Effector memory CD4-positive, alpha-beta T cell (primary cell): ENCODE measurements at regions not wholly inside any gene's neighbourhood (a gene's known extent, or its start where the extent isn't known, plus 50 kb on each side); places are given as distances from the start of the nearest gene placed in this dataset.

Experiments
- DNase-seq, 3 donors: peaks; one replicate each; pipeline ENCODE4 v3.0.0-alpha.2; 2020
- H3K27ac ChIP-seq: 2 replicates; pipeline ENCODE4 v1.7.0; 2013; ENCODE audit warnings: mild to moderate bottlenecking, low read length, moderate library complexity; ENCODE audit not compliant: insufficient read depth, poor library complexity, severe bottlenecking
- H3K27me3 ChIP-seq: replicated peaks from 2 replicates; pipeline ENCODE4 v1.7.0; 2013; ENCODE audit warnings: mild to moderate bottlenecking, low read length; ENCODE audit not compliant: insufficient read depth, control insufficient read depth, poor library complexity, severe bottlenecking
- H3K36me3 ChIP-seq: 2 replicates; pipeline ENCODE4 v1.7.0; 2013; ENCODE audit warnings: mild to moderate bottlenecking, low read length, moderate library complexity; ENCODE audit not compliant: control insufficient read depth, insufficient read depth
- H3K4me1 ChIP-seq: 2 replicates; pipeline ENCODE4 v1.7.0; 2013; ENCODE audit warnings: low read length, mild to moderate bottlenecking; ENCODE audit not compliant: control insufficient read depth, insufficient read depth, poor library complexity, severe bottlenecking
- H3K4me3 ChIP-seq: 2 replicates; pipeline ENCODE4 v1.7.0; 2013; ENCODE audit warnings: low read length, low read depth, mild to moderate bottlenecking; ENCODE audit not compliant: insufficient read depth, poor library complexity, severe bottlenecking
- H3K9me3 ChIP-seq: 2 replicates; pipeline ENCODE4 v1.7.0; 2013; ENCODE audit warnings: mild to moderate bottlenecking, low read length, moderate library complexity; ENCODE audit not compliant: control insufficient read depth

DNA sequence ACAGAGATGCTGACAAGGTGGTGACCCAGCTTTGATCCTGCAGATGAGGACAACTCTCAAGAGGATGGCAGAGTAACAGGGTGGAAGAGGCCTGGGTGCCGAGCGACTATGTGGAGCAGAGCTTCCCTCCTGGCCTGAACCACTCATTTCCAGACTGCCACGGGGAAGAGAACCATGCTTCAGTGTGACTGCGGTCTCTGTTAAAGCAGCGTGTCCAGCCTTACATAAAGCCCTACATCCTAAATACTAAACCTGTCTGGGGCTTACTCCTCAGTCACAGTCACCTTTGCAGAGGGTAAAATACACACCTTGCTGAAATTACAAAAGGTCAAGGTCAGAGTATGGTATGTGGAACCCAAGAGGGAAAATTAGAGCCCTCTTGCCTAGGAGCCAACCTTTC is 312.9 kb downstream of the CDC5L start:
- Histone ChIP-seq H3K36me3 (no peaks in the 10 kb centered on the region), H3K9me3 (no peaks in the 10 kb centered on the region), H3K27me3 (no peaks in the 10 kb centered on the region), H3K4me1 (no peaks in the 10 kb centered on the region), H3K27ac (no peak overlapping the region), H3K4me3 (no peak overlapping the region)
- DNase-seq: no peak

DNA sequence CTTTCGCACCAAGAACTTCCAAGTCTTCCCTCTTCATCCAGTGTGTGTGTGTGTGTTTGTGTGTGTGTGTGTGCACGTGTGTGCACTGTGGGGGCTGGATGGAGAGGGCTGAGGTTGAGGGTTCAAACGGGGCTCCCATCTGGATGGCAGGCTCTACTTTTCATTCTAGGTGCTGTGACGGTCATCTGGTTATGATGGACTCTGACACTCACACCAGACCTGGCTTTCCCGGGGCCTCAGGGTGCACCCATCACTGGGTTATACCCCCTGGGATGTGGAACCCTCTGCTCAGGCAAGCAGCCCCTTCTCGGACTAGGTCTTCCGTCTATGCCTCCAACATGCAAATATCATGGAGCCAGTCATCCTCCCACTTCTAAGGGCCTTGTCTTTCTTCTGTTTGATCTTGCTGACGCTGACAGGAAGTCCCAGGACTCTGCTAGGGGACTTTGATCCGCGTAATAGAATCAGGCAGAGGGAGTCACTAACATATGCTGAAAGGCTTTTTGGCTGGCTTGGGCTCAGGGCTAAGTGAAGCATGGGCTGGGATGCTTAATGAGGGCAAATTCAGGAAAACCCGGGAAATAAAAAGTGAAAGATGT is 313.6 kb downstream of the CDC5L start:
- H3K36me3 ChIP-seq: no peaks in the 10 kb centered on the region
- no peaks in the 10 kb centered on the region for H3K9me3 ChIP-seq
- no peak overlapping the region for H3K4me3 ChIP-seq
- H3K4me1 ChIP-seq: no peaks in the 10 kb centered on the region
- DNase-seq: no peak
- no peak overlapping the region for H3K27ac ChIP-seq
- no peaks in the 10 kb centered on the region for H3K27me3 ChIP-seq

DNA sequence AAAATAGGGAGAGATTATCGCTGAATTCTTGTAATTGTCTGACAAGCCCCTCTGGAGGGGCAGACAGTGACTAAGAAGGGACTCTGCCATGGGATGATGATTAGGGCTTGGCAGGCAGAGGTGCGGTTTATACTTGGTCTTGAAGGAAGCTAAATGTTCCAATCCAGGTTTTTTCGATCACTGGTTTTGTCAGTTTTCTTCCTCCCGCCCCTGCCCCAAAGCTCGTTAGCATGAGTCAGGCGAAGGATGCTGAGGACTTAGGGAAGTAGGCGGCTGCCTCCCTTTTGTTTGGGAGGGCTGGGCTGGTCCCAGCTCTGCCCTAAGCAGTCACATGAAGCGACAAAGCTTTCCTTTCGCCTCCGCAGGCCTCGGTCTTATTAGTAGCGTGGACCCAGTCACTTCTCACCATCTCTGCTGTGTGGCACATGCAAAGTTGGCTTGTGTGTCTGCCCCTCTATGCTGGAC is 314.2 kb downstream of the CDC5L start:
- Histone ChIP-seq H3K9me3 (no peaks in the 10 kb centered on the region), H3K27me3 (no peaks in the 10 kb centered on the region), H3K36me3 (no peaks in the 10 kb centered on the region), H3K4me1 (no peaks in the 10 kb centered on the region), H3K27ac (no peak overlapping the region), H3K4me3 (no peak overlapping the region)
- no peak for DNase-seq

DNA sequence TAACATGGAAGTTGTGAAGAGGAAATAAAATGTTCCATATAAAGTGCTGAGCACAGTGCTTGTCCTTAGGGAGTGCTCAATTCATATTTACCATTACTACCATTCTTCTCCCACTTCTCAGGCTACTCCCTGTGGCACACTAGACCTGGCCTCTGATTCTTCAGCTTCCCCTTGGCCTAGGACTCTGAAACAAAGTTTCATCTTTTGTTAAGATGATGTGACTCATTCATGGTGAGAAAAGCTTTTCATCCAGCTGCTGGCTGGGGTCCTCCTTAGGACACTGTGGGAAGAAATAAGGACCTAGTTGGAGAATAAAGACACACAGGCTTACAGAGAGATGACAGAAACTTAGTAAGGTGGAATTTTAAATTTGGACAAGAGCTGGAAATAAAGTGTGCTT is 314.8 kb downstream of the CDC5L start:
- DNase-seq: no peak
- Histone ChIP-seq H3K27ac (no peak overlapping the region), H3K36me3 (no peaks in the 10 kb centered on the region), H3K4me3 (no peak overlapping the region), H3K4me1 (no peaks in the 10 kb centered on the region), H3K9me3 (no peaks in the 10 kb centered on the region), H3K27me3 (no peaks in the 10 kb centered on the region)

DNA sequence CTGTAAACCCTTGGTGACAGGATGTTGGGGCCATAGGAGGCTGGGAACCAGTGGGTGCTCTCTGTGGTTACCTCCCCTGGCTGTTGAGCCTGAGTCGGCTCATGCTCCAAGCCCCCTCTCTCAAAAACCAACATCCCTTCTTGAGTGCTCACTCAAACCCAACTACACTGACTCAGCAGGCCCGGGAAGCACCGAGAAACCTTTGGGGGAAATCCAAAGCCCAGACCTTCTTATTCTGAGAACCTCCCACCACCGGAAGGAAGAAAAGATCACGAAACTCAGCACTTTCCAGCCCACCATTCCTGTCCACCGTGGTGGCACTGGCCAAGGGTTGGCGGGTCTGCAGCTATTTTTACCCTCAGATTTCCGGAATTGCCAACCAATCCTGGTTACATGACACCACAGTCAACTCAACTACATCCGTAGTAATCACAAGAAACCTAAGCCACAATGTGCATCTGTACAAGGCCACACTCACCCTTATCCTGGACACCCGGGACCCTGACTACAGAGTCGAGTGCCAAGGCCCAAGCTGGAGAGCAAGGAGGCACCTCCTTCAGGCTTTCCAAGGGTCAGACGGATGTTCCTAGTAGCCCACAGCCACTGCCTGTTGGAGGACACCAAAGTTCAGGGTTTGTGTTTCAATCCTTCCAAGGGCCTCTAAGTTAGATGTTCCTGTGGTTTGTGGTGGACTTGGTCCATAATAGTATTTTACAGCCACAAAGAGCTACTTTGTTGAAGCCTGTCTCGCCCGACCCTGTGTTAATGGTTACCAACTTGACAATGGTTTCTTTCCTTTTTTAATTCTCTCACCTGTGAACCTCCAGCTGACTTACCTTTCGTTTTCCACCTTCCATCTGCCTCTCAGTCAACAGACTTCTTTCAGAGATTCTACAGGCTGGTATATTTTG is 317.0 kb downstream of the CDC5L start:
- Histone ChIP-seq H3K36me3 (no peaks in the 10 kb centered on the region), H3K9me3 (no peaks in the 10 kb centered on the region), H3K4me3 (no peak overlapping the region), H3K4me1 (no peaks in the 10 kb centered on the region), H3K27ac (no peak overlapping the region), H3K27me3 (no peaks in the 10 kb centered on the region)
- DNase-seq: no peak

DNA sequence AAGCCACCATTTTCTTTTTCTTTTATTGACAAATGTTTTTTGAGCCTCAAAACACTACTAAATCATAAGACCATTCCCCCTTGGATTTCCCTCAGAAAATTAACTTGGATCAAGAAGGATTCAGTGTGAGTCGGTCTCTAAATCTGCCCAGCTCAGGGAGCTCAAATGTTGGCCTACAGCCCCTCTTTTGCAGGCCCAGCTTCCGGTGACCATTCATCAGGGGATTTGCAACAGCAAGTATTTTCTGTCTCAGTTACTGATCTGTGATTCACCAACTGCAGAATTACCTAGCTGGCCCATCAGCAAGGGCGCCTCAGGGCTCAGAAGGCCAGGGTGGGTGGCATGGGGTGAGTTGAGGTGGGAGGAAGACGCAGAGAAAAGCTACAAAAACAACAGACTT is 318.1 kb downstream of the CDC5L start:
- Histone ChIP-seq H3K4me3 (no peak overlapping the region), H3K27ac (no peak overlapping the region), H3K4me1 (no peaks in the 10 kb centered on the region), H3K27me3 (no peaks in the 10 kb centered on the region), H3K9me3 (no peaks in the 10 kb centered on the region), H3K36me3 (no peaks in the 10 kb centered on the region)
- DNase-seq: no peak

DNA sequence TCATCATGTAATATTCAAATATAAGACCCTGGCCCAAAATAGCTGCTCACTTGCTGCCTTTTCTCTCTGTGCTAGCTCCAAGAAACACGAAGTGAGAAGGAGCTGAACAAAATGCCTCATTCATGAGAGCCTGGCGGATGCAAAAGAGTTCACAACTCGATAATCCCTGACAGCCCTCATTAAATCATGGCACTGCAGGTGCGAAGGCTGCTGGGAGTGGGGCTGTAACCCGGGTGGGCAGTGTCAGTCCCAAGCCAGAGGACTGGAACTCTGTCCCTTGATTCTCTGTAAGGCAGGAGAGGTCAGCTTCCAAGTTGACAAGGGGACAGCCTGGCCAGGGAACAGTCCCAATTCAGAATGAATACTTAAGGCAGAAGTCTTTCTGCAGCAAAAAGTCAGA is 318.5 kb downstream of the CDC5L start:
- Histone ChIP-seq H3K9me3 (no peaks in the 10 kb centered on the region), H3K27ac (no peak overlapping the region), H3K4me1 (no peaks in the 10 kb centered on the region), H3K4me3 (no peak overlapping the region), H3K36me3 (no peaks in the 10 kb centered on the region), H3K27me3 (no peaks in the 10 kb centered on the region)
- DNase-seq: no peak

DNA sequence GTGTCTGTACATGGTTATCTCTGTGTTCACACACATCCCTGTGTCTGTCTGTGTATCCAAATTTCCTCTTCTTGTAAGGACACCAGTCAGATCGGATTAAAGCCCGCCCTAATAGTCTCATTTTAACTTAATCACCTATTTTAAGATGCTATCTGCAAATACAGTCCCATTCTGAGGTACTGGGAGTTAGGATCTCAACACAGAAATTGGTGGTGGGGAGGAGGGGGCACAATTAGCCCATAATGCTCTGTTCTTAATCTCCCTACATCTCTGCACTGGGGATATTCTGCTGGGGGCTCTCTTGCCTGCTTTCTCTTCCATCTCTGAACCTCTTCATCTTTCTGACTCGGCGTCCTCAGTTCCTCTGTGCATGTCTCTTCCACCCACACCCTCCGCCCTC is 320.7 kb downstream of the CDC5L start:
- no peaks in the 10 kb centered on the region for H3K9me3 ChIP-seq

DNA sequence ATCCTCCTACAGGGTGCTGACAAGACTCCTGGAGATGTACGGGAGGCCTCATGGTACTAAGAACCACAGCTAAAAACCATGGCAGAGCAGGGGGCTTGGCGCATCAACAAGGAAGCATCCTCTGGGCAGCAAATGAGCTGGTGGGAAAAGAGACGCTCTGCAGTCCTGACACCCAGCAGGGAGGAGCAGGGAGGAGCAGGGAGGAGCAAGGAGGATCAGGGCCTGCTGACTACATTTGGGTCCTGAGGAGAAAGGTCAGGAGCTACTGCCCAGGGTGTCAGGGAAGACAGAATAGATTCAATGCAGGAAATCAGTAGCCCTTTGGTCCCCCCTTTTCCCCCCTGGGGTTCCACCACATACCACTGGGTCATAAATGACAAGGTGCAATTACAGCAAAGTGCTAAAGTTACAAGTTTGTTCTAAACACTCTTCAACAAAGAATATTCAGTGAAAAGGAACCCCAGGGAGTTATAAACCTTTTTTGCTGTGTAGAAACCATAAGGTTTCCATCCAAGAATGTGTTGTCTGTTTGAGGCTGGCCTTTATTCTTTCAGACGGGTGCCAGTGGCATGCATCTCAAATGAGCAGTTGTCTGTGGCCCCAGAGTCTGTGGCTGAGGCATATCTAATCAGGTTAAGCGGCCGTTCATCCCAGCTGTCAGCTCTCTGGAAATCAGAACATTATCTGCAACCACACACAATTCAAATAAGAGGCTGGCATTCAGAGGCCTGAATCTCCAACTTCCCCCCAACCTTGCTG is 325.0 kb downstream of the CDC5L start:
- DNase-seq: no peak
- H3K27ac ChIP-seq: no peak overlapping the region
- no peaks in the 10 kb centered on the region for H3K27me3 ChIP-seq
- no peaks in the 10 kb centered on the region for H3K4me1 ChIP-seq
- H3K9me3 ChIP-seq: no peaks in the 10 kb centered on the region
- no peak overlapping the region for H3K4me3 ChIP-seq
- H3K36me3 ChIP-seq: no peaks in the 10 kb centered on the region

More for the DNA sequence above, 320.7 kb downstream of the CDC5L start:
- no peak overlapping the region for H3K27ac ChIP-seq
- DNase-seq: no peak
- no peak overlapping the region for H3K4me3 ChIP-seq
- no peaks in the 10 kb centered on the region for H3K36me3 ChIP-seq
- H3K27me3 ChIP-seq: no peaks in the 10 kb centered on the region
- H3K4me1 ChIP-seq: no peaks in the 10 kb centered on the region

DNA sequence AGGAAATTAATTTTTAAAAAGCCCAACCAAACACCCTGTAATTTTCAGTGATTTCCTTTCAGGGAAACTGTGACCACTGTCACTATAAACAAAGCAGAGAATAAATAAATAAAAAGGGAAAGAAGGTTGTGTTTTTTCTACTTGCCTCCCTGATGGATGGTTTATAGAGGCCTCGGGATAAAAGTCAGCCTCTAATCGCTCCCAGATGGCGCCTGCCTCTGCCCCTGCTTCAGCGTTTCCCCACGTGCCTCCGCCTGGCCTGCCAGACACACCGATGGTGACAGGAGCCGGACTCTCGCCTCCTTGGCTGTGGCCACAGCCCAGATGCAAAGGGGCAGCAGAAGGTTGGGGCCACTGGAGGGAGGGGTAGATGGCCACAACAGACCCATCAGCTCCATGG is 327.7 kb downstream of the CDC5L start:
- no peak for DNase-seq
- H3K36me3 ChIP-seq: no peaks in the 10 kb centered on the region
- no peaks in the 10 kb centered on the region for H3K27me3 ChIP-seq
- H3K4me3 ChIP-seq: no peak overlapping the region
- H3K4me1 ChIP-seq: no peaks in the 10 kb centered on the region
- H3K27ac ChIP-seq: no peak overlapping the region
- no peaks in the 10 kb centered on the region for H3K9me3 ChIP-seq
